HG03139 (cell line): ENCODE measurements at regions not wholly inside any gene's neighbourhood (a gene's known extent, or its start where the extent isn't known, plus 50 kb on each side); places are given as distances from the start of the nearest gene placed in this dataset.

Experiments
- ATAC-seq: cut with Tn5 transposase; IDR thresholded peaks from one replicate; pipeline ENCODE4 v1.9.1; 2021; ENCODE audit not compliant: unreplicated experiment

DNA sequence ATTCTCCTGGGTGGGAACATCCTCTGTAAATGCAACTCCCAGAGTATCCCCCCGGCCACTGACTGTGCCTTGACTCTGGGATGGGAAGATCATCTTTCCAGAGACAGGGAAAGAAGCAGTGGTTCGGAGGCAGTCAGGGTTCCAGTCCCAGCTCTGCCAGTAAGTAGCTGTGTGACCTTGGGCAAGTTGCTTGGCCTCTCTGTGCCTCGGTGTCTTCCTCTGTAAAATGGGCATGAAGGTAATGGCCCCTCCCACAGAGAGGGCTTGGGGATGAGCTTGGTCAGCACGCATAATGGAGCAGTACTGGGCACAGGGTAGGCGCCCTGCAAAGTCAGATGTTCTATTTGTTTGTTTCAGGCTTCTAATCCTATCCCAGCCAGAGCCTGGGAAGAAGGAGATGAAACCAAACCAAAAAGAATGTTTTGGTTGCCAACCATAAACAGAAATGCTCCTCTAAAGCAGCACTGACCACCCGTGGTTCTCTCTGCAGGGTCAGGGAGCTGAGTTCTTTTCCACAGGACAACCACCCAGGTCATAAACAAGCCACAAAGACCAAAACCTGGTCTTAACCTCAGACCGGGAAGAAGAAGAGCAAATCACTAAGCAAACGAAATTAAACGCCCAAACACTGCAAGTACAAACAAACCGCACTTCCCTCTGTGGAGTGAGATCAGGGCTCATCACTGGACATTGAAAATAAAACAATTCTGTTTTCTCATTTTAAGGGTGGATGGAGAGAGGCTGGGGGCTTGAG, 381.0 kb upstream of the SULF2 start:
- no peak for ATAC-seq

DNA sequence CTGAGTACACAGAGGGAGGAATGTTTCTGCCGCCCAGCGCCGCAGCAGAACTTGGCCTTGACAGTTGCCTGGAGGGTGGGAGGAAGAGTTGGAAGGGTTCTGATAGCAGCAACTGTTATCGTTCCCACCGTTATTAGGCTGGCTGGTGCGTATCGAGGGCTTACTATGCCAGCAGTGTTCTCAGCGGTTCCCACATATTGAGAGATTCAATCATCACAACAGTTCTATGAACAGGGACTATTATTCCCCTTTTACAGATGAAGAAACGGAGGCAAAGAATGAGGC, 380.1 kb upstream of the SULF2 start:
- no peak for ATAC-seq

GRCh38 chr20:48164566-48165400, 379.5 kb upstream of the SULF2 start:
- ATAC-seq = no peak

DNA sequence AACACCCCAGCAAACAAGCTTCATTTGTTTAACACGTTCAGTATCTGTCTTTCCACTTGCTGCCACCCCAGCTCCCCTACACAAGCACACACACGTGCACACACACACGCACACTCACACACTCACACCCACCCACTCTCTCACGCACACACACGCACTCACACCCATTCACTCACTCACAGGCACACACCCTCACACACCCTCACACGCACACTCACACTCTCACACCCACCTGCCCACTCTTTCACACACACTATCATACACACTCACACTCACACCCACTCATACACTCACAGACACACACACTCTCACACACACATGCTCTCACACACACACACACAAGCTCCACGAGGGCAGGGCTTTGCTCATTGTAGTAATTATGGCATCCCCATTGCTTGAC, 378.8 kb upstream of the SULF2 start:
- no peak for ATAC-seq

- no peak for ATAC-seq
Measured at GRCh38 chr20:48163505-48163904, 378.2 kb upstream of the SULF2 start.

DNA sequence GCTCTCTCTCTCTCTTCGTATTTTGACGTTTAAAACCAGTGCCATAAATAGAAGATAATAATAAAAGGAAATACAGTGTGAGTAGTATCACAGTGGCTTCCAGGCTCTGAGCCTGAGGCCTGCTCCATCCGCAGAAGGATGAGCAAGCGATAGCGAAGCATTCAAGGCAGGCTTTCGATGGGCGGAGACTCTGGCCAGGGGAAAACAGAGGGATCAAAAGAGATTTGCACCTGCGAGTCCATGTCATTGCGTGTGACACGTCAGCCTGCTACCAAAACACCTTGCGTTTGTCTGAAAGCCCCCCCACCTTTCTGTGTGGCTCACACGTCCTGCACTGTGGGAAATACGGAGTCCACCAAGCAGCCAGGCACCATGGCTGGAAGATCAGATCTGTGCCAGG, 377.3 kb upstream of the SULF2 start:
- no peak for ATAC-seq

DNA sequence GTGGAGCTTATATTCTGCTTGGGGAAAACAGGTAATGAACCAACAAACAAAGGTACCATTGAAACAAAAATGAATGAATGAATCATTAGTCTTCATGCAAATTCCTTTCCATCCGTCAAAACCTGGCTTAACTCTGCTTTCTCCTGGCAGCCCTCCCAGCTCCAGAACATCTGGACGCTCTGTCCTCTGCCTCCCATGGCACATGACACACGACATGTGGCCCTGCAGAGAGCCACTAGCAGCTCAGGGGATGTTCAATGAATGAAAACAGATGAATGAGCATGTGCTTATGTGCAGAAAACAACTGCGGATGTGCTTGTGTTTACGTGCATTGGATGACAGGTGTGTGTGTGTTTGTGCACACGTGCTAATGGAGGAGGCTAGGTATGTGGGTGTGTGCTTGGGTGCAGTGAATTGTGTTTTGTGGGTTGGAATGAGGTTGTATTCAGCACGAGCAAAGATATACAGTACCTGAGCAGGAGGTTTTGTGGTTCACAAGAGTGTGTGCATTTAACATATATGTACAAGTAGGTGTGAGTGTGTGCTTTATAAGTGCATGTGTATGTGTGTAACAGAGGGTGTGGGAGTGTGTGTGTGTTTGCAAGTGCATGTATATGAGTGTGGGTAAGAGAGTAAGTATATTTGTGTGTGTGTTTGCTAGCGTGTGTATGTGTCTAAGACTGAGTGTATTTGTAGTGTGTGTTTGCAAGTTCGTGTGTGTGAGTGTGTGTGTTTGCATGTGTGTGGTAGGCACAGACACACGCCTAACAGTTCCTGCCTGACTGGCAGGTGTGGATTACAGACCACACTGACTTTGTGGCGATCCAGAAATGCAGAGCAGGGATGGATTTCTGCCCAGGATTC, 374.1 kb upstream of the SULF2 start:
- ATAC-seq = no peak

DNA sequence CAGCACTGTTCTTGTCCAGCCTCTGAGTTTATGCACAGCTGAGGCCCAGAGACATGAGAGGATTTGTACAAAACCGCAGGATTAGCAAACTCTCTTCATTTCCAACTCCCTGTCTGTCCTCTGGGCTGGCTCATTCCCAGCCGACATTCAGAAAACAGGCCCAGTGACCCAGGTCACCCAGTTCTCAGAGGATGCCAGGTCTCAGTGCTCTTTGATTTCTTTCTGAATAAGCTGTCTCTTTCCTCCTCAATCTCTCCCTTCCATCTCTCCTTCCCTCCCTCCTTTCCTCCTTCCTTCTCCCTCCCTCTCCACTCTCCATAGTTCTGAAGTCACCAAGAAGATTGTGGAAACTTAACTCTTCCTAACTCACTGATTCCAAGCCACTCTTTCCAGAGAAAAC, 372.7 kb upstream of the SULF2 start:
- no peak for ATAC-seq

DNA sequence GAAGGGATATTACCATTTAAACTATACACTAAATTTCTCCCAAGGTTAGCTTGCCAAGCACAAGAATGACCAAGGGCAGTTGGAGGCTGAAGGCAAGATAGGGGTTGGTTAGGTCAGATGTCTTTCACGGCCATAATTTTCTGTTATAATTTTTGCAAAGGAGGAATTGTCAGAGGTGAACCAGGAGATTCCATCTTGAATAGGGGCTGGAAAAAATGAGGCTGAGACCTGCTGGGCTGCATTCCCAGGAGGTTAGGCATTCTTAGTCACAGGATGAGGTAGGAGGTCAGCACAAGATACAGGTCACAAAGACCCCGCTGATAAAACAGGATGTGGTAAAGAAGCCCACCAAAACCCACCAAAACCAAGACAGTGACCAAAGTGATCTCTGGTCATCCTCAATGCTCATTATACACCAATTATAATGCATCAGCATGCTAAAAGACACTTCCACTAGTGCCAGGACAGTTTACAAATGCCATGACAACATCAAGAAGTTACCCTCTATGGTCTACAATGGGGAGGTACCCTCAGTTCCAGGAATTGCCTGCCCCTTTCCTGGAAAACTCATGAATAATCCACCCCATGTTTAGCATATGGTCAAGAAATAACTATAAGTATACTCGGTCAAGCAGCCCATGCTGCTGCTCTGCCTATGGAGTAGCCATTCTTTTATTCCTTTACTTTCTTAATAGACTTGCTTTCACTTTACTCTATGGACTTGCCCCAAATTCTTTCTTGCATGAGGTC, 371.8 kb upstream of the SULF2 start:
- ATAC-seq = no peak

GRCh38 chr20:48156521-48156920, 371.2 kb upstream of the SULF2 start:
- no peak for ATAC-seq

- ATAC-seq = no peak
Measured at GRCh38 chr20:48155268-48155667, 370.0 kb upstream of the SULF2 start.

DNA sequence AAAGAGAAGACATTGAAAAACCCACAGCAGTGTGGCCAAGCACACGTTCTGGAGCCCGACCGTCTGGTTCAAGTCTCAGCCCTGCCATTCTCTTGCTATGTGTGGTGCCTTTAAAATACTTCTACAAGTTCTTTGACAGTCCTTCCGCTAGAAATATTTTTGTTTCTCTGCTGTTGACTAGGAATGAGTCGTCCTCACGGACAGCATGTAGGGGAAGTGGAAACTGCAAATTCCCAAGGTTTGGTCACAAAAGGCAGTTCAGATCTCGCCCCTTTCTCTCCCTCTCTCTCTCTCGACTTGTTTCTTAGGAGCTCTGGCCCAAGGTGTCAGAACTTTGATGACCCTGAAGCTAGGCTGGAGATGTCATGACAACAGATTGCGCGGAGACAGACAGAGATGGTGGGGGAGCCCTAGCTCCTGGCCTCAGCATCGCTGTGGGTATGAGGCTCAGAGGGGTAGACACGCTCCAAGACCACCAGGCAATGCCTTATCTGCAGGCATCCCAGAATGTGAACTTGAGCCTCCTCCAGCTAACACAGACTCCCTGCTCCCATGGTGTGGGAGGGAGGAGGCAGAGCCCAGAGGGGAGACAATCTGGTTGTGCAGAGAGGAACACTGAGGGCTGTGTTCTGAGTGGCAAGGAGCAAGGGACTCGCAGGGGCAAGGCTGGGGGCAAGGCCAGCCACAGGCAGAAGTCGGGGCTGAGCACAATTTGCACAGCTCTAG, 368.9 kb upstream of the SULF2 start:
- no peak for ATAC-seq

DNA sequence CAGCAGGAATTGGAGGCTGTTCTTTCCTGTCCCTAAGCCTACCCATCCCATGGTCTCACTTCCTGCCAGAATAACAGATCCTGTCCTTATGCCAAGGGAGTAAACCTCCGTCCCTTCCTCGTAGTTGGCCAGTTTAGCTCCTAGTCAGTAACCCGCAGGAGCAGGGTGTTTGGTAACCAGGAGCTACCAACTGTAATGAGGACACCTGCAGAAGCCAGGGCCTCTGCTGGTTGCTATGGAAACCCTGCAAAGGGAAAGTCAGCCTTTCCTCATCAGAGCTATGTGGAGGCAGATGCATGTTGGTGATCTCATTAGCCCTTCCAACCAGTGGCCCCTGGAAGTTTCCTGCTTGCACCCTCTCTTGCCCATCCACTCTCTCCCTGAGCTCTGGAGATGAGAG, 368.2 kb upstream of the SULF2 start:
- ATAC-seq = no peak

DNA sequence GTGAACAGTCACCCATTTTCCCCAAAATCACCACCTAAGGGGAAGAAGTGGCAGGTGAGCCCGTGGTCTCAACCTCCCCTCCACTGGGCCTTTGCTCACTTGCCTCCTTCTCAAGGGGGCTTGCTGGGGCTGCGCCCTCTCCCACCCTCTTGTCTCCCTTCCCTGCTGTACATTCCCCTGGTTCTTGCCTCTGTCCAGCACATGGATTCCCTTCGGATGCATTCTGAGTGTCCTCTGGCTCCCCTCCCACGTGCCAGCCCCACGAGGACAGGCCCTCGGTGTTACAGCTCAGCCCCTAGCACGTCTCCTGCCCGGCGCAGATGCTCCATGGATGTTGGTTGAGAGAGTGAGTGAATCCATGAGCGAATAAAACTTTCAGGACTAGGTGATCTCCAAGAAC, 367.8 kb upstream of the SULF2 start:
- ATAC-seq = no peak

DNA sequence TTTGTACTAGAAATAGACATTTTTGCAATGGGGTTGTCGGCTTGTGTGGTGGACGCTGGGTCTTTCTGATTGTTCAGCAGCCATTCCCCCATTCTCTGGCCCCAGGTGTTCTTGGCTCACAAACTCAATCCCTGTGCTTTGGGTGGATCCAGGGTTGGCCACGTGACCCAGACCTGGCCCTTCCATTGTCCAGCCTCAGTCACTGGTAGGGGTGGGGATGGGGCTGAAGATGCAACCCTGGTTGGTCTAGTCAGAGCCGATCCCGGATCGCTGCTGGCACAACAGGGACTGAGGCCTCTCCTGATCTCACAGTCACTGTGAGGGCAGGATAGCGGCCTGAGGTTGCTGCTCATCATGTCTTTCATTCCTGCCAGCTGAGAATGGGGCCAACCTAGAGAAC, 365.3 kb upstream of the SULF2 start:
- no peak for ATAC-seq

GRCh38 chr20:48149902-48150301, 364.6 kb upstream of the SULF2 start:
- ATAC-seq = no peak

- no peak for ATAC-seq
Measured at GRCh38 chr20:48148916-48149672, 363.8 kb upstream of the SULF2 start.

- no peak for ATAC-seq
Measured at GRCh38 chr20:48148020-48148419, 362.7 kb upstream of the SULF2 start.

- no peak for ATAC-seq
Measured at GRCh38 chr20:48147311-48147710, 362.0 kb upstream of the SULF2 start.

- ATAC-seq = no peak
Measured at GRCh38 chr20:48146877-48147276, 361.6 kb upstream of the SULF2 start.
